Keratinocyte (primary cell): ENCODE measurements at regions not wholly inside any gene's neighbourhood (a gene's known extent, or its start where the extent isn't known, plus 50 kb on each side); places are given as distances from the start of the nearest gene placed in this dataset.

Source experiments
- DNase-seq: peaks from one replicate; pipeline ENCODE4 v3.0.0-alpha.2; 2011; ENCODE audit warnings: low read depth, missing footprints, low spot score
- FAIRE-seq: peaks from 2 replicates; lab custom pipeline; 2011; peaks lifted over from hg19 to GRCh38; lab: Jason Lieb, UNC
- H2AFZ ChIP-seq: 2 replicates; pipeline ENCODE4 v1.6.0; 2012; ENCODE audit warnings: low read length, control low read depth, inconsistent platforms; ENCODE audit not compliant: control insufficient read depth
- H3K27ac ChIP-seq: 2 replicates; pipeline ENCODE4 v1.5.1; 2011; ENCODE audit warnings: low read length; ENCODE audit not compliant: control insufficient read depth, insufficient read depth
- H3K27me3 ChIP-seq: 3 replicates; pipeline ENCODE4 v1.6.0; 2011; ENCODE audit warnings: low read length; ENCODE audit not compliant: control insufficient read depth, insufficient read depth; ENCODE audit errors: extremely low read depth
- H3K36me3 ChIP-seq, 2 experiments: 2 replicates in 1 of 2; 3 replicates in 1 of 2; pipeline ENCODE4 v1.5.1; 2011; ENCODE audit warnings: low read length in 2 of 2, mild to moderate bottlenecking in 1 of 2; ENCODE audit not compliant: control insufficient read depth in 2 of 2, insufficient read depth in 2 of 2; ENCODE audit errors: extremely low read depth in 1 of 2
- H3K4me1 ChIP-seq: 3 replicates; pipeline ENCODE4 v1.5.1; 2011; ENCODE audit warnings: low read length; ENCODE audit not compliant: control insufficient read depth, insufficient read depth; ENCODE audit errors: extremely low read depth
- H3K4me2 ChIP-seq: 3 replicates; pipeline ENCODE4 v1.6.0; 2011; ENCODE audit warnings: low read depth, low read length; ENCODE audit not compliant: control insufficient read depth, insufficient read depth; ENCODE audit errors: extremely low read depth
- H3K4me3 ChIP-seq, 3 experiments: fragments of 200-600 bp in 1 of 3; sonication (generic) in 1 of 3; 2 replicates in 2 of 3; 3 replicates in 1 of 3; pipeline ENCODE4 v1.5.1; 2011 to 2016; ENCODE audit warnings: low read length in 3 of 3, mild to moderate bottlenecking in 3 of 3, control low read depth in 2 of 3, inconsistent platforms in 1 of 3, low read depth in 1 of 3, mixed read lengths in 1 of 3, mixed run types in 1 of 3, moderate library complexity in 1 of 3; ENCODE audit not compliant: control insufficient read depth in 2 of 3, insufficient read depth in 2 of 3; ENCODE audit errors: extremely low read depth in 1 of 3
- H3K79me2 ChIP-seq: 2 replicates; pipeline ENCODE4 v1.6.0; 2012; ENCODE audit warnings: low read length; ENCODE audit not compliant: control insufficient read depth, insufficient read depth
- H3K9ac ChIP-seq: 3 replicates; pipeline ENCODE4 v1.6.0; 2011; ENCODE audit warnings: low read length; ENCODE audit not compliant: control insufficient read depth, insufficient read depth; ENCODE audit errors: extremely low read depth
- H3K9me1 ChIP-seq: 3 replicates; pipeline ENCODE4 v1.6.0; 2011; ENCODE audit warnings: low read length; ENCODE audit not compliant: control insufficient read depth, insufficient read depth; ENCODE audit errors: extremely low read depth
- H3K9me3 ChIP-seq: 2 replicates; pipeline ENCODE4 v1.5.1; 2012; ENCODE audit warnings: low read depth, low read length; ENCODE audit not compliant: control insufficient read depth
- H4K20me1 ChIP-seq: 3 replicates; pipeline ENCODE4 v1.6.0; 2011; ENCODE audit warnings: low read length; ENCODE audit not compliant: control insufficient read depth, insufficient read depth; ENCODE audit errors: extremely low read depth
- EZH2 ChIP-seq: IDR thresholded peaks from one replicate; pipeline ENCODE4 v1.6.1; 2012; ENCODE audit warnings: inconsistent platforms, mild to moderate bottlenecking, low read length, moderate library complexity
- dilution Hi-C: fragments of 300-500 bp; cut with MboI; formaldehyde crosslinking; loops from one replicate; pipeline ENCODE4 v1.7.0; 2020; ENCODE audit warnings: low sequenced_read_pairs; ENCODE audit not compliant: extremely low pct_ligation_motif_present
- TF ChIP-seq, protein P1 (sequence below), 3 experiments: IDR thresholded peaks in 1 of 3; conservative IDR thresholded peaks in 1 of 3; optimal IDR thresholded peaks in 1 of 3; 2 replicates in 2 of 3; 3 replicates in 1 of 3; pipeline versions ENCODE3 to v1.5.1; 2011; ENCODE audit warnings: low read length in 3 of 3, mild to moderate bottlenecking in 3 of 3, moderate library complexity in 2 of 3, control low read depth in 1 of 3, inconsistent platforms in 1 of 3; ENCODE audit not compliant: insufficient read depth in 2 of 3; ENCODE audit errors: extremely low read depth in 1 of 3

DNA sequence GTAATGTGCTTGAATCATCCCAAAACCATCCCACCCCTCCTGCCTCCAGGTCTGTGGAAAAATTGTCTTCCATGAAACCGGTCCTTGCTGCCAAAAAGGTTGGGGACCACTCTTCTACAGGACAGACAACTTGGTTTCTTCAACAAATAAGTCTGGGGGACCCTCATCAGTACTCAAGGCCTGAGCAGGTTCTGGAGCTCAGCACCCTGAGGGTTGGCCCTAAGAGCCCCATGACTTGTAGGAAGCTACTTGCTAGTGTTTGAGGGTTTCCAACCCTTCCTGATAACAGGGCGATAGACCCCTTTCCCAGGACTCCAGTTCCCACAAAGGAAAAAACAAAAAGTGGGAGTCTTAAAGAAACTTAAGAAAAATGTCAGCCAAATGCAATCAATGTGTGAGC, 52.9 kb upstream of the SLCO2A1 start:
- H3K9me3 ChIP-seq: no peaks in the 10 kb centered on the region
- DNase-seq: no peak
- no peaks in the 10 kb centered on the region for H3K27me3 ChIP-seq
- TF ChIP-seq, protein P1, sequence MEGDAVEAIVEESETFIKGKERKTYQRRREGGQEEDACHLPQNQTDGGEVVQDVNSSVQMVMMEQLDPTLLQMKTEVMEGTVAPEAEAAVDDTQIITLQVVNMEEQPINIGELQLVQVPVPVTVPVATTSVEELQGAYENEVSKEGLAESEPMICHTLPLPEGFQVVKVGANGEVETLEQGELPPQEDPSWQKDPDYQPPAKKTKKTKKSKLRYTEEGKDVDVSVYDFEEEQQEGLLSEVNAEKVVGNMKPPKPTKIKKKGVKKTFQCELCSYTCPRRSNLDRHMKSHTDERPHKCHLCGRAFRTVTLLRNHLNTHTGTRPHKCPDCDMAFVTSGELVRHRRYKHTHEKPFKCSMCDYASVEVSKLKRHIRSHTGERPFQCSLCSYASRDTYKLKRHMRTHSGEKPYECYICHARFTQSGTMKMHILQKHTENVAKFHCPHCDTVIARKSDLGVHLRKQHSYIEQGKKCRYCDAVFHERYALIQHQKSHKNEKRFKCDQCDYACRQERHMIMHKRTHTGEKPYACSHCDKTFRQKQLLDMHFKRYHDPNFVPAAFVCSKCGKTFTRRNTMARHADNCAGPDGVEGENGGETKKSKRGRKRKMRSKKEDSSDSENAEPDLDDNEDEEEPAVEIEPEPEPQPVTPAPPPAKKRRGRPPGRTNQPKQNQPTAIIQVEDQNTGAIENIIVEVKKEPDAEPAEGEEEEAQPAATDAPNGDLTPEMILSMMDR (optimal IDR thresholded peaks at IDR 0.05 in 1 of 3, IDR thresholded peaks at IDR 0.05 in 1 of 3, conservative IDR thresholded peaks at IDR 0.05 in 1 of 3; ENCODE audit: extremely low read depth in 1 of 3, insufficient read depth in 2 of 3, low read length in 3 of 3): no peak
- no peak for TF ChIP-seq EZH2
- H3K4me3 ChIP-seq: no peak overlapping the region
- H4K20me1 ChIP-seq: no peaks in the 10 kb centered on the region
- dilution Hi-C loops: no loop called here
- H3K9ac ChIP-seq: no peak overlapping the region
- H3K79me2 ChIP-seq: no peaks in the 10 kb centered on the region
- H3K4me1 ChIP-seq: peaks cover 9% of the 10 kb centered on the region
- no peak overlapping the region for H3K27ac ChIP-seq
- no peaks in the 10 kb centered on the region for H3K36me3 ChIP-seq
- no peak overlapping the region for H2AFZ ChIP-seq
- no peak for FAIRE-seq
- H3K9me1 ChIP-seq: no peaks in the 10 kb centered on the region
- H3K4me2 ChIP-seq: no peak overlapping the region

- Histone ChIP-seq H3K36me3 (no peaks in the 10 kb centered on the region), H3K4me3 (no peak overlapping the region), H3K27ac (no peak overlapping the region), H3K9me1 (no peaks in the 10 kb centered on the region), H2AFZ (no peak overlapping the region), H4K20me1 (no peaks in the 10 kb centered on the region), H3K9ac (no peak overlapping the region), H3K9me3 (no peaks in the 10 kb centered on the region), H3K4me2 (no peak overlapping the region), H3K79me2 (no peaks in the 10 kb centered on the region), H3K4me1 (peaks cover 9% of the 10 kb centered on the region), H3K27me3 (no peaks in the 10 kb centered on the region)
- dilution Hi-C loops: no loop called here
- DNase-seq (no peak), FAIRE-seq (no peak)
- TF ChIP-seq, protein P1 (optimal IDR thresholded peaks at IDR 0.05 in 1 of 3, IDR thresholded peaks at IDR 0.05 in 1 of 3, conservative IDR thresholded peaks at IDR 0.05 in 1 of 3; ENCODE audit: extremely low read depth in 1 of 3, insufficient read depth in 2 of 3, low read length in 3 of 3): no peak
- TF ChIP-seq EZH2: no peak
Observed at GRCh38 chr3:134081211-134081610, 51.5 kb upstream of the SLCO2A1 start.
